WTC11 (cell line): ENCODE measurements at regions not wholly inside any gene's neighbourhood (a gene's known extent, or its start where the extent isn't known, plus 50 kb on each side); places are given as distances from the start of the nearest gene placed in this dataset.

Experiments
- ATAC-seq: fragments of 200-7000 bp; cut with Tn5 transposase; 2 replicates; pipeline ENCODE4 v1.10.0; 2021; ENCODE audit warnings: mild to moderate bottlenecking, moderate library complexity
- CTCF ChIA-PET: fragments of 300-600 bp; sonication (Branson Sonifier 250); formaldehyde crosslinking; loops from one replicate; lab custom pipeline; 2021; ENCODE audit warnings: antibody characterized with exemption; lab: Charles Lee
- POLR2A ChIA-PET: fragments of 350-600 bp; sonication (Branson Sonifier 250); formaldehyde crosslinking; loops from one replicate; lab custom pipeline; 2021; ENCODE audit warnings: antibody characterized with exemption; lab: Charles Lee
- DNase-seq: peaks from one replicate; pipeline ENCODE4 v3.0.0; 2021; ENCODE audit warnings: low spot score
- H3K27ac Mint-ChIP-seq: 2 replicates; pipeline ENCODE4 v1.8.0; 2021; ENCODE audit warnings: mixed read lengths
- H3K27me3 Mint-ChIP-seq: 2 replicates; pipeline ENCODE4 v1.8.0; 2021; ENCODE audit warnings: low read depth, mild to moderate bottlenecking, moderate library complexity, mixed read lengths
- H3K36me3 Mint-ChIP-seq: 2 replicates; pipeline ENCODE4 v1.8.0; 2021; ENCODE audit warnings: mixed read lengths
- H3K4me1 Mint-ChIP-seq: 2 replicates; pipeline ENCODE4 v1.8.0; 2022; ENCODE audit warnings: mixed read lengths
- H3K4me3 Mint-ChIP-seq: 2 replicates; pipeline ENCODE4 v1.8.0; 2021; ENCODE audit warnings: mild to moderate bottlenecking, moderate library complexity, mixed read lengths
- H3K9me3 Mint-ChIP-seq: 2 replicates; pipeline ENCODE4 v1.8.0; 2021; ENCODE audit warnings: mixed read lengths
- CBFB ChIP-seq: sonication (generic); formaldehyde crosslinking; IDR thresholded peaks from 2 replicates; pipeline ENCODE4 v1.8.1; 2022; ENCODE audit warnings: mild to moderate bottlenecking, low read depth, missing genetic modification reagents
- ELF4 ChIP-seq: sonication (generic); formaldehyde crosslinking; IDR thresholded peaks from 2 replicates; pipeline ENCODE4 v1.8.1; 2022; ENCODE audit warnings: low read depth, mild to moderate bottlenecking, moderate library complexity, missing genetic modification reagents
- FOXK1 ChIP-seq: sonication (generic); formaldehyde crosslinking; IDR thresholded peaks from 2 replicates; pipeline ENCODE4 v1.8.0; 2022; ENCODE audit warnings: mild to moderate bottlenecking, moderate library complexity, missing genetic modification reagents
- GABPB1 ChIP-seq: sonication (generic); formaldehyde crosslinking; IDR thresholded peaks from 2 replicates; pipeline ENCODE4 v1.8.1; 2023; ENCODE audit warnings: mild to moderate bottlenecking, missing genetic modification reagents
- GTF2I ChIP-seq: fragments of 250-450 bp; sonication (Bioruptor Pico); conservative IDR thresholded peaks from 2 replicates; pipeline ENCODE4 v1.4.0; 2021; ENCODE audit warnings: mild to moderate bottlenecking
- JUN ChIP-seq: sonication (generic); formaldehyde crosslinking; IDR thresholded peaks from 2 replicates; pipeline ENCODE4 v1.8.0; 2023; ENCODE audit warnings: mild to moderate bottlenecking, missing genetic modification reagents
- KAT7 ChIP-seq: sonication (generic); formaldehyde crosslinking; IDR thresholded peaks from 2 replicates; pipeline ENCODE4 v1.8.1; 2023; ENCODE audit warnings: missing genetic modification reagents, mild to moderate bottlenecking, borderline replicate concordance
- NR1H2 ChIP-seq: sonication (generic); formaldehyde crosslinking; IDR thresholded peaks from 2 replicates; pipeline ENCODE4 v1.9.0; 2021; ENCODE audit warnings: mild to moderate bottlenecking, moderate library complexity, missing genetic modification reagents
- NR2C2 ChIP-seq: sonication (generic); formaldehyde crosslinking; IDR thresholded peaks from 2 replicates; pipeline ENCODE4 v1.8.0; 2022; ENCODE audit warnings: mild to moderate bottlenecking, missing genetic modification reagents
- NR3C1 ChIP-seq: sonication (generic); formaldehyde crosslinking; conservative IDR thresholded peaks from 2 replicates; pipeline ENCODE4 v1.8.1; 2023; ENCODE audit warnings: low read depth, mild to moderate bottlenecking, missing genetic modification reagents
- PRRX2 ChIP-seq: fragments of 250-450 bp; sonication (Bioruptor Pico); IDR thresholded peaks from 2 replicates; pipeline ENCODE4 v1.8.0; 2021; ENCODE audit warnings: mild to moderate bottlenecking
- RELA ChIP-seq: sonication (generic); formaldehyde crosslinking; IDR thresholded peaks from 2 replicates; pipeline ENCODE4 v1.8.1; 2022; ENCODE audit warnings: missing genetic modification reagents, mild to moderate bottlenecking, borderline replicate concordance
- TCF7 ChIP-seq: sonication (generic); formaldehyde crosslinking; IDR thresholded peaks from 2 replicates; pipeline ENCODE4 v1.8.0; 2022; ENCODE audit warnings: mild to moderate bottlenecking, low read depth, missing genetic modification reagents, moderate library complexity
- ZNF138 ChIP-seq: sonication (generic); formaldehyde crosslinking; conservative IDR thresholded peaks from 2 replicates; pipeline ENCODE4 v1.8.1; 2022; ENCODE audit warnings: mild to moderate bottlenecking, moderate library complexity, missing genetic modification reagents
- ZNF416 ChIP-seq: fragments of 250-450 bp; sonication (Bioruptor Pico); IDR thresholded peaks from 2 replicates; pipeline ENCODE4 v1.9.0; 2021; ENCODE audit warnings: mild to moderate bottlenecking, inconsistent platforms
- ZNF423 ChIP-seq: fragments of 250-450 bp; sonication (Bioruptor Pico); IDR thresholded peaks from 2 replicates; pipeline ENCODE4 v2.1.2; 2022; ENCODE audit warnings: mild to moderate bottlenecking, moderate library complexity
- TF ChIP-seq, protein P1 (sequence below): sonication (generic); formaldehyde crosslinking; IDR thresholded peaks from 2 replicates; pipeline ENCODE4 v1.8.0; 2022; ENCODE audit warnings: mild to moderate bottlenecking, missing genetic modification reagents
- TF ChIP-seq, protein P2 (sequence below): sonication (generic); formaldehyde crosslinking; conservative IDR thresholded peaks from 2 replicates; pipeline ENCODE4 v1.8.1; 2023; ENCODE audit warnings: mild to moderate bottlenecking, low read depth, missing genetic modification reagents, moderate library complexity
- TF ChIP-seq, protein P3 (sequence below): sonication (generic); formaldehyde crosslinking; conservative IDR thresholded peaks from 2 replicates; pipeline ENCODE4 v1.8.1; 2022; ENCODE audit warnings: mild to moderate bottlenecking, missing genetic modification reagents
- TF ChIP-seq, protein P4 (sequence below): fragments of 250-450 bp; sonication (Bioruptor Pico); IDR thresholded peaks from 2 replicates; pipeline ENCODE4 v1.8.0; 2021; ENCODE audit warnings: mild to moderate bottlenecking
- TF ChIP-seq, protein P5 (sequence below): sonication (generic); formaldehyde crosslinking; IDR thresholded peaks from 2 replicates; pipeline ENCODE4 v1.8.0; 2022; ENCODE audit warnings: mild to moderate bottlenecking, missing genetic modification reagents

DNA sequence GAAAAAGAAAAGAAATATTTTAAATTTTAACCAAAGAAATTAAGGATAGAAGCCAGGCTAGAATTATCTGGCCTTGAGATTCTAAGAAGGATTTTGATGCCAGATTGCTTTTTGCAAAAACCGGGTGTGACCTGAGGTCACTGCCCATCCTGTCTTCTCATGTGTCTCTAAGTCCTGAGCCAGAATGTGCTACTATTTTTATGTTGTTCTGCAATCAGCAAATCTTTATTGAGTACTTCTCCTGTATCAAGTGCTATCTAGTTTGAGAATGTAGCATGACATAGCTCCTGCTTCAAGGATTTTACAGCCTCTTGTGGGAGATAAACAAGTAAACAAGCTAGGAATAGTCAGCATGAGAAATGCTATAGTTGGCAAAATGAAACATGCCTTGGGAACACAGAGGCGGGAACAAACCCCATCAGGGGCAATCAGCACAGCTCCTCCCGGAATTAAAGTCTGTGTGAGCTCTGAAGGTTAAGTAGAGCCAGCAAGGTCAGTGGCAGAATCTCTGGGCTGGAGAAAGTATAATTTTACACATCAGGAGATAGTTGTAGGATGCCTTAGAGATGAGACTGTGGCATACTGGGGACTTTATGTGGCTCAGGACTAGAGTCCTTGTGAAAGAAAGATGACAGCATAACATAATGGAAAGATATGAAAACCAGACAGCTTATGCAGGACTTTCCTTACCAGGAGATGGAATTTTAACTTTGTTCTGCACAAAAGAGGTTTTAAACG lies 899.5 kb upstream of the SLC10A2 start (continued):
- TF ChIP-seq GTF2I (CRISPR knock-in tag) (no peak), GABPB1 (CRISPR knock-in tag) (no peak), KAT7 (CRISPR knock-in tag) (no peak), FOXK1 (CRISPR knock-in tag) (no peak), TCF7 (CRISPR knock-in tag) (no peak), ZNF416 (CRISPR knock-in tag) (no peak), NR3C1 (CRISPR knock-in tag) (no peak), CBFB (CRISPR knock-in tag) (no peak), ZNF423 (no peak), PRRX2 (CRISPR knock-in tag) (no peak), ELF4 (CRISPR knock-in tag) (no peak)
- TF ChIP-seq, protein P1, sequence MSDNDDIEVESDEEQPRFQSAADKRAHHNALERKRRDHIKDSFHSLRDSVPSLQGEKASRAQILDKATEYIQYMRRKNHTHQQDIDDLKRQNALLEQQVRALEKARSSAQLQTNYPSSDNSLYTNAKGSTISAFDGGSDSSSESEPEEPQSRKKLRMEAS (CRISPR knock-in tag) = no peak

DNA sequence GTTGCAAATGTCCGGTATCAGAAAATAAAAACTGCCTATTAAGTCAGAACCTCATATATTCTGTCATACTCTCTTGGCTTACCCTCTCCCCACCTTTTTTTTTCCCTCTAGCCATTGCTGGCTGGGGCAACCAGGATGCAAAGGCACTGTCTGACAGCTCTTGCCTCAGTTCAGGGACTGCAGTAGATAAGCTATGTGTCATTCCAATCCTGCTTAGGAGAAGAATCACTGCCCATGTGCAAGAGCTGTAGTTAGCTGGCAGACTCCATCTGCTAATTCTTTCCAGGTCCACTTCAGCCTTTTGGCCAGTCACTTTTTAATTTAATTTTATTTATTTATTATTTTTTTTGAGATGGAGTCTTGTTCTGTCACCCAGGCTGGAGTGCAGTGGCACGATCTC lies 895.6 kb upstream of the SLC10A2 start:
- DNase-seq (no peak), ATAC-seq (no peak)
- H3K4me1 Mint-ChIP-seq = no peaks in the 10 kb centered on the region
- no peaks in the 10 kb centered on the region for H3K27me3 Mint-ChIP-seq
- no peak overlapping the region for H3K27ac Mint-ChIP-seq
- no peak overlapping the region for H3K4me3 Mint-ChIP-seq
- H3K9me3 Mint-ChIP-seq = peaks cover 6% of the 10 kb centered on the region
- ChIA-PET POLR2A (no interaction called here), CTCF (no interaction called here)
- H3K36me3 Mint-ChIP-seq = no peaks in the 10 kb centered on the region
- TF ChIP-seq NR1H2 = no peak
- TF ChIP-seq, protein P2, sequence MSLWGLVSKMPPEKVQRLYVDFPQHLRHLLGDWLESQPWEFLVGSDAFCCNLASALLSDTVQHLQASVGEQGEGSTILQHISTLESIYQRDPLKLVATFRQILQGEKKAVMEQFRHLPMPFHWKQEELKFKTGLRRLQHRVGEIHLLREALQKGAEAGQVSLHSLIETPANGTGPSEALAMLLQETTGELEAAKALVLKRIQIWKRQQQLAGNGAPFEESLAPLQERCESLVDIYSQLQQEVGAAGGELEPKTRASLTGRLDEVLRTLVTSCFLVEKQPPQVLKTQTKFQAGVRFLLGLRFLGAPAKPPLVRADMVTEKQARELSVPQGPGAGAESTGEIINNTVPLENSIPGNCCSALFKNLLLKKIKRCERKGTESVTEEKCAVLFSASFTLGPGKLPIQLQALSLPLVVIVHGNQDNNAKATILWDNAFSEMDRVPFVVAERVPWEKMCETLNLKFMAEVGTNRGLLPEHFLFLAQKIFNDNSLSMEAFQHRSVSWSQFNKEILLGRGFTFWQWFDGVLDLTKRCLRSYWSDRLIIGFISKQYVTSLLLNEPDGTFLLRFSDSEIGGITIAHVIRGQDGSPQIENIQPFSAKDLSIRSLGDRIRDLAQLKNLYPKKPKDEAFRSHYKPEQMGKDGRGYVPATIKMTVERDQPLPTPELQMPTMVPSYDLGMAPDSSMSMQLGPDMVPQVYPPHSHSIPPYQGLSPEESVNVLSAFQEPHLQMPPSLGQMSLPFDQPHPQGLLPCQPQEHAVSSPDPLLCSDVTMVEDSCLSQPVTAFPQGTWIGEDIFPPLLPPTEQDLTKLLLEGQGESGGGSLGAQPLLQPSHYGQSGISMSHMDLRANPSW = no peak

DNA sequence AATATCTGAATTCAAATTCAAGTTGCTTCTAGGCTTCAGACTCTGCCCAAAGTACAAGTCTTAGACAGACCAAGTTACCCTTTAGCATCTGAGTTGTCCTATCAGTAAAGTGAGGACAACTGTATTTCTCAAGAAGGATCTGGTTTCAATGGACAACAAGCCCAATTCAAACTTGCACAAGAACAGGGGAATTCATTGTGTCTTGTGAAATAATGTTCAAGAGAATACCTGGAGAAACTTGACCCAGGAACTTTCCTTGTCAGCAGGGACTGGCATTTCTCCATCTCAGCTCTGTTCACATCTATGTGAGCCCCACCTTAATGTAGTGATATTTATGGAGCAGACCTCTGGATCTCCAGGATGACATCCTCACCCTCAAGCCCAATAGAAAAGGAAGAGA lies 894.9 kb upstream of the SLC10A2 start:
- no peaks in the 10 kb centered on the region for H3K4me1 Mint-ChIP-seq

More for the DNA sequence above, 894.9 kb upstream of the SLC10A2 start:
- H3K36me3 Mint-ChIP-seq = no peaks in the 10 kb centered on the region
- no peaks in the 10 kb centered on the region for H3K27me3 Mint-ChIP-seq
- TF ChIP-seq, protein P3, sequence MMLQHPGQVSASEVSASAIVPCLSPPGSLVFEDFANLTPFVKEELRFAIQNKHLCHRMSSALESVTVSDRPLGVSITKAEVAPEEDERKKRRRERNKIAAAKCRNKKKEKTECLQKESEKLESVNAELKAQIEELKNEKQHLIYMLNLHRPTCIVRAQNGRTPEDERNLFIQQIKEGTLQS = no peak
- TF ChIP-seq JUN (CRISPR knock-in tag) (no peak), NR2C2 (CRISPR knock-in tag) (no peak), ZNF416 (CRISPR knock-in tag) (no peak), GABPB1 (CRISPR knock-in tag) (no peak), ZNF138 (CRISPR knock-in tag) (no peak), RELA (CRISPR knock-in tag) (no peak)
- TF ChIP-seq, protein P4, sequence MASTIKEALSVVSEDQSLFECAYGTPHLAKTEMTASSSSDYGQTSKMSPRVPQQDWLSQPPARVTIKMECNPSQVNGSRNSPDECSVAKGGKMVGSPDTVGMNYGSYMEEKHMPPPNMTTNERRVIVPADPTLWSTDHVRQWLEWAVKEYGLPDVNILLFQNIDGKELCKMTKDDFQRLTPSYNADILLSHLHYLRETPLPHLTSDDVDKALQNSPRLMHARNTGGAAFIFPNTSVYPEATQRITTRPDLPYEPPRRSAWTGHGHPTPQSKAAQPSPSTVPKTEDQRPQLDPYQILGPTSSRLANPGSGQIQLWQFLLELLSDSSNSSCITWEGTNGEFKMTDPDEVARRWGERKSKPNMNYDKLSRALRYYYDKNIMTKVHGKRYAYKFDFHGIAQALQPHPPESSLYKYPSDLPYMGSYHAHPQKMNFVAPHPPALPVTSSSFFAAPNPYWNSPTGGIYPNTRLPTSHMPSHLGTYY (CRISPR knock-in tag) = no peak
- TF ChIP-seq, protein P5, sequence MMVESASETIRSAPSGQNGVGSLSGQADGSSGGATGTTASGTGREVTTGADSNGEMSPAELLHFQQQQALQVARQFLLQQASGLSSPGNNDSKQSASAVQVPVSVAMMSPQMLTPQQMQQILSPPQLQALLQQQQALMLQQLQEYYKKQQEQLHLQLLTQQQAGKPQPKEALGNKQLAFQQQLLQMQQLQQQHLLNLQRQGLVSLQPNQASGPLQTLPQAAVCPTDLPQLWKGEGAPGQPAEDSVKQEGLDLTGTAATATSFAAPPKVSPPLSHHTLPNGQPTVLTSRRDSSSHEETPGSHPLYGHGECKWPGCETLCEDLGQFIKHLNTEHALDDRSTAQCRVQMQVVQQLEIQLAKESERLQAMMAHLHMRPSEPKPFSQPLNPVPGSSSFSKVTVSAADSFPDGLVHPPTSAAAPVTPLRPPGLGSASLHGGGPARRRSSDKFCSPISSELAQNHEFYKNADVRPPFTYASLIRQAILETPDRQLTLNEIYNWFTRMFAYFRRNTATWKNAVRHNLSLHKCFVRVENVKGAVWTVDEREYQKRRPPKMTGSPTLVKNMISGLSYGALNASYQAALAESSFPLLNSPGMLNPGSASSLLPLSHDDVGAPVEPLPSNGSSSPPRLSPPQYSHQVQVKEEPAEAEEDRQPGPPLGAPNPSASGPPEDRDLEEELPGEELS (CRISPR knock-in tag) = no peak
- H3K4me3 Mint-ChIP-seq = no peak overlapping the region
- CTCF ChIA-PET = no interaction called here
- ATAC-seq (no peak), DNase-seq (no peak)
- H3K9me3 Mint-ChIP-seq = peaks cover 6% of the 10 kb centered on the region
- no peak overlapping the region for H3K27ac Mint-ChIP-seq
- POLR2A ChIA-PET = no interaction called here
